Fibroblast of lung (primary cell): ENCODE measurements at regions not wholly inside any gene's neighbourhood (a gene's known extent, or its start where the extent isn't known, plus 50 kb on each side); places are given as distances from the start of the nearest gene placed in this dataset.

Experiments
- DNase-seq, 2 donors: peaks; one replicate each; pipeline versions ENCODE4 v3.0.0 to v3.0.0-alpha.2; 2010; ENCODE audit warnings: low read depth in 2 of 2
- H2AFZ ChIP-seq: 2 replicates; pipeline ENCODE4 v1.5.1; 2012; ENCODE audit warnings: low read length, control low read depth, inconsistent platforms
- H3K27ac ChIP-seq: 2 replicates; pipeline ENCODE4 v1.5.1; 2011; ENCODE audit warnings: low read length, control low read depth; ENCODE audit not compliant: insufficient read depth
- H3K27me3 ChIP-seq: 2 replicates; pipeline ENCODE4 v1.5.1; 2011; ENCODE audit warnings: mild to moderate bottlenecking, low read length; ENCODE audit not compliant: control insufficient read depth, insufficient read depth
- H3K36me3 ChIP-seq: 2 replicates; pipeline ENCODE4 v1.5.1; 2011; ENCODE audit warnings: low read length; ENCODE audit not compliant: control insufficient read depth, insufficient read depth
- H3K4me1 ChIP-seq: 2 replicates; pipeline ENCODE4 v1.5.1; 2011; ENCODE audit warnings: low read length; ENCODE audit not compliant: control insufficient read depth, insufficient read depth; ENCODE audit errors: extremely low read depth
- H3K4me2 ChIP-seq: 2 replicates; pipeline ENCODE4 v1.5.1; 2011; ENCODE audit warnings: low read length, control low read depth; ENCODE audit not compliant: insufficient read depth; ENCODE audit errors: extremely low read depth
- H3K4me3 ChIP-seq, 4 experiments: fragments of 200-600 bp in 1 of 4; sonication (generic) in 1 of 4; replicated peaks in 1 of 4; 2 replicates each; pipeline ENCODE4 v1.5.1; 2011 to 2016; ENCODE audit warnings: low read length in 4 of 4, low read depth in 3 of 4, mild to moderate bottlenecking in 3 of 4, control low read depth in 2 of 4, inconsistent platforms in 1 of 4, mixed read lengths in 1 of 4; ENCODE audit not compliant: insufficient read depth in 1 of 4; ENCODE audit errors: control extremely low read depth in 1 of 4
- H3K79me2 ChIP-seq: 2 replicates; pipeline ENCODE4 v1.5.1; 2012; ENCODE audit warnings: mild to moderate bottlenecking, low read length, inconsistent platforms; ENCODE audit not compliant: control insufficient read depth, insufficient read depth
- H3K9ac ChIP-seq: 2 replicates; pipeline ENCODE4 v1.5.1; 2011; ENCODE audit warnings: mild to moderate bottlenecking, low read length, control low read depth; ENCODE audit not compliant: insufficient read depth
- H3K9me3 ChIP-seq: 2 replicates; pipeline ENCODE4 v1.5.1; 2012; ENCODE audit warnings: low read depth, low read length; ENCODE audit not compliant: control insufficient read depth, insufficient read depth
- H4K20me1 ChIP-seq: 2 replicates; pipeline ENCODE4 v1.5.1; 2011; ENCODE audit warnings: low read length; ENCODE audit not compliant: control insufficient read depth, insufficient read depth; ENCODE audit errors: extremely low read depth
- EZH2 ChIP-seq: IDR thresholded peaks from 2 replicates; pipeline ENCODE4 v1.5.1; 2012; ENCODE audit warnings: low read length, control low read depth, mild to moderate bottlenecking; ENCODE audit errors: missing control alignments
- TF ChIP-seq, protein P1 (sequence below), 2 donors: IDR thresholded peaks in 1 of 2; conservative IDR thresholded peaks in 1 of 2; 1 replicate in 1 of 2; 2 replicates in 1 of 2; pipeline ENCODE4 v1.5.1; 2011 to 2012; ENCODE audit warnings: low read length in 2 of 2, control low read depth in 1 of 2, inconsistent platforms in 1 of 2, low read depth in 1 of 2, mild to moderate bottlenecking in 1 of 2

DNA sequence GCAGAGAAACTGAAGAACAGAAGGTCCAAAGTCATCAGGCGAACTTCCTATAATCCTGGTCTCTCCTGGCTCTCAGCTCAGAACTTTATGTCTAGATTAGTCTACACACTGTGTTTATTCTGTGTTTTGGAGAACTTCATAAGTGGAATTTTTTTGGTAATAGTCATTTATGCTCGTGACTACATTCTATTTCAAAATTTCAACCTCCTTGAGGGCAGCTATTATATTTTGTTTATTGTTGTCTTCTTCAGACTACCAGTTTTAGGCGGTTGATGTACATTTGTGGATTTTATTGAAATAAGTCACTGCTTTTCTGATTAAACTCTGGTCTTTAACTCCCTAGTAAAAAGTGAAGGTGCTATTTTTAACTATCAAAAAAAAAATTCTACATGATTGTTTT lies 816.6 kb downstream of the SATB2 start:
- no peaks in the 10 kb centered on the region for H4K20me1 ChIP-seq
- H3K9me3 ChIP-seq: no peaks in the 10 kb centered on the region
- no peaks in the 10 kb centered on the region for H3K79me2 ChIP-seq
- no peaks in the 10 kb centered on the region for H3K27me3 ChIP-seq
- H3K9ac ChIP-seq: no peak overlapping the region
- H3K36me3 ChIP-seq: no peaks in the 10 kb centered on the region
- no peak overlapping the region for H2AFZ ChIP-seq
- no peak overlapping the region for H3K4me3 ChIP-seq
- H3K4me1 ChIP-seq: no peaks in the 10 kb centered on the region
- H3K27ac ChIP-seq: no peak overlapping the region
- peak in 1 of 2 donors; percentile 21 for DNase-seq
- TF ChIP-seq, protein P1, sequence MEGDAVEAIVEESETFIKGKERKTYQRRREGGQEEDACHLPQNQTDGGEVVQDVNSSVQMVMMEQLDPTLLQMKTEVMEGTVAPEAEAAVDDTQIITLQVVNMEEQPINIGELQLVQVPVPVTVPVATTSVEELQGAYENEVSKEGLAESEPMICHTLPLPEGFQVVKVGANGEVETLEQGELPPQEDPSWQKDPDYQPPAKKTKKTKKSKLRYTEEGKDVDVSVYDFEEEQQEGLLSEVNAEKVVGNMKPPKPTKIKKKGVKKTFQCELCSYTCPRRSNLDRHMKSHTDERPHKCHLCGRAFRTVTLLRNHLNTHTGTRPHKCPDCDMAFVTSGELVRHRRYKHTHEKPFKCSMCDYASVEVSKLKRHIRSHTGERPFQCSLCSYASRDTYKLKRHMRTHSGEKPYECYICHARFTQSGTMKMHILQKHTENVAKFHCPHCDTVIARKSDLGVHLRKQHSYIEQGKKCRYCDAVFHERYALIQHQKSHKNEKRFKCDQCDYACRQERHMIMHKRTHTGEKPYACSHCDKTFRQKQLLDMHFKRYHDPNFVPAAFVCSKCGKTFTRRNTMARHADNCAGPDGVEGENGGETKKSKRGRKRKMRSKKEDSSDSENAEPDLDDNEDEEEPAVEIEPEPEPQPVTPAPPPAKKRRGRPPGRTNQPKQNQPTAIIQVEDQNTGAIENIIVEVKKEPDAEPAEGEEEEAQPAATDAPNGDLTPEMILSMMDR (conservative IDR thresholded peaks at IDR 0.05 in 1 of 2, IDR thresholded peaks at IDR 0.05 in 1 of 2; ENCODE audit: low read depth in 1 of 2, low read length in 2 of 2): no peak
- no peak for TF ChIP-seq EZH2
- no peak overlapping the region for H3K4me2 ChIP-seq

DNA sequence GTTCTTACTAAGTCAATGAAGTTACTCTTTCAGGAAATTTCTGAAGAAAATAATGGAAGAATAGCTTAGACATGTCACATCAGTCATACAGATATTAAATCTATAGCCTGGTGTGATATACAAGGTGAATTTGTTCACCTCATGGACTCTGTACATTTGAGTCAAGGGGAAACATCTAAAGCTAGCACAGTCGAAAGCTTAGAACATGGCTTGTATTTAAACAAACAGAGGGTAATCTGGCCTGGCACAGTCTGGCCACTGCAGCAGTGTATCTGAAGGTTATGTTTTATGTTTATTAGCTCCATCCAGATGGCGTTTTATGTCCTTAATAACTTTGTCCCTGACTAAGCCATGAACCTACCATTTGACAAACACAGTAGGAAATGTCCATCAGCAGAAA lies 817.3 kb downstream of the SATB2 start:
- Histone ChIP-seq H3K4me2 (no peak overlapping the region), H3K9ac (no peak overlapping the region), H3K4me3 (no peak overlapping the region), H3K27ac (no peak overlapping the region), H2AFZ (no peak overlapping the region), H3K27me3 (no peaks in the 10 kb centered on the region), H3K36me3 (no peaks in the 10 kb centered on the region), H3K79me2 (no peaks in the 10 kb centered on the region), H3K9me3 (no peaks in the 10 kb centered on the region), H3K4me1 (no peaks in the 10 kb centered on the region), H4K20me1 (no peaks in the 10 kb centered on the region)
- no peak for DNase-seq
- TF ChIP-seq EZH2: no peak
- TF ChIP-seq, protein P1 (conservative IDR thresholded peaks at IDR 0.05 in 1 of 2, IDR thresholded peaks at IDR 0.05 in 1 of 2; ENCODE audit: low read depth in 1 of 2, low read length in 2 of 2): no peak

GRCh38 chr2:198639580-198639979 lies 818.2 kb downstream of the SATB2 start:
- Histone ChIP-seq H4K20me1 (no peaks in the 10 kb centered on the region), H3K9ac (no peak overlapping the region), H2AFZ (no peak overlapping the region), H3K36me3 (no peaks in the 10 kb centered on the region), H3K4me2 (no peak overlapping the region), H3K27ac (no peak overlapping the region), H3K27me3 (no peaks in the 10 kb centered on the region), H3K4me1 (no peaks in the 10 kb centered on the region), H3K9me3 (no peaks in the 10 kb centered on the region), H3K4me3 (no peak overlapping the region), H3K79me2 (no peaks in the 10 kb centered on the region)
- TF ChIP-seq, protein P1 (conservative IDR thresholded peaks at IDR 0.05 in 1 of 2, IDR thresholded peaks at IDR 0.05 in 1 of 2; ENCODE audit: low read depth in 1 of 2, low read length in 2 of 2): no peak
- no peak for TF ChIP-seq EZH2
- peak in 1 of 2 donors; percentile 63 for DNase-seq
